ENCODE measurements at regions not wholly inside any gene's neighbourhood (a gene's known extent, or its start where the extent isn't known, plus 50 kb on each side); places are given as distances from the start of the nearest gene placed in this dataset.

- Histone ChIP-seq H3K27me3 (ENCODE audit: control insufficient read depth, insufficient read depth, low read length) (no peaks in the 10 kb centered on the region), H3K4me1 (ENCODE audit: control insufficient read depth, low read depth, low read length) (no peaks in the 10 kb centered on the region), H3K36me3 (ENCODE audit: control insufficient read depth, low read depth, low read length) (no peaks in the 10 kb centered on the region), H3K9ac (ENCODE audit: low read length) (no peak overlapping the region), H3K4me3 (ENCODE audit: low read length) (no peak overlapping the region), H3K27ac (ENCODE audit: low read length) (no peak overlapping the region), H3K9me3 (ENCODE audit: control insufficient read depth, low read depth, low read length) (no peaks in the 10 kb centered on the region)
Measured at GRCh38 chr10:131571865-131572264, 260.3 kb upstream of the TCERG1L start.

DNA sequence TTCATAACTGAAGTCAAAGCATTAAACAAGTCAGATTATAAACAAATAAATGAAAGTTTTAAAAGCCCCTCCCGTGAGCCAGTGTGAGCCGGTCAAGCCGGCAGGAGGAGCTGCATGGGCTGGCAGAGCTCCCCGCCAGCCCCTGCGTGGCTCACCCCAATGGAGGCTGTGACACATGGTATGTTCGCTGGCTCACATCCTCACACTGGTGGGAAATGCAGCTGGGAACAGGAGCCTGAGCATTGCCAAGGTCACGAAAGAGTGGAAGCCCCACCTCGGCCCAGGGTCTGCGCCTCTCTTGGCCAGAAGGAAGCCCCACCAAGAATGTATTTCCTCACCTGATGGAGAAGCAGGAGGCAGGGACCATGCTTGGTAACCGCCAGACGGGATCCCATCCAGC lies 261.7 kb upstream of the TCERG1L start:
- H3K9me3 ChIP-seq (ENCODE audit: control insufficient read depth, low read depth, low read length) = no peaks in the 10 kb centered on the region
- no peaks in the 10 kb centered on the region for H3K36me3 ChIP-seq (ENCODE audit: control insufficient read depth, low read depth, low read length)
- H3K9ac ChIP-seq (ENCODE audit: low read length) = no peak overlapping the region
- no peaks in the 10 kb centered on the region for H3K27me3 ChIP-seq (ENCODE audit: control insufficient read depth, insufficient read depth, low read length)
- H3K4me3 ChIP-seq (ENCODE audit: low read length) = no peak overlapping the region
- H3K4me1 ChIP-seq (ENCODE audit: control insufficient read depth, low read depth, low read length) = no peaks in the 10 kb centered on the region
- H3K27ac ChIP-seq (ENCODE audit: low read length) = no peak overlapping the region

- no peaks in the 10 kb centered on the region for H3K4me1 ChIP-seq (ENCODE audit: control insufficient read depth, low read depth, low read length)
- no peaks in the 10 kb centered on the region for H3K27me3 ChIP-seq (ENCODE audit: control insufficient read depth, insufficient read depth, low read length)
- no peaks in the 10 kb centered on the region for H3K9me3 ChIP-seq (ENCODE audit: control insufficient read depth, low read depth, low read length)
- no peak overlapping the region for H3K9ac ChIP-seq (ENCODE audit: low read length)
- no peak overlapping the region for H3K4me3 ChIP-seq (ENCODE audit: low read length)
- H3K27ac ChIP-seq (ENCODE audit: low read length) = no peak overlapping the region
- no peaks in the 10 kb centered on the region for H3K36me3 ChIP-seq (ENCODE audit: control insufficient read depth, low read depth, low read length)
Measured at GRCh38 chr10:131573707-131574106, 262.2 kb upstream of the TCERG1L start.

GRCh38 chr10:131574363-131574706 lies 262.8 kb upstream of the TCERG1L start:
- Histone ChIP-seq H3K9me3 (ENCODE audit: control insufficient read depth, low read depth, low read length) (no peaks in the 10 kb centered on the region), H3K4me1 (ENCODE audit: control insufficient read depth, low read depth, low read length) (no peaks in the 10 kb centered on the region), H3K27ac (ENCODE audit: low read length) (no peak overlapping the region), H3K27me3 (ENCODE audit: control insufficient read depth, insufficient read depth, low read length) (no peaks in the 10 kb centered on the region), H3K36me3 (ENCODE audit: control insufficient read depth, low read depth, low read length) (no peaks in the 10 kb centered on the region), H3K4me3 (ENCODE audit: low read length) (no peak overlapping the region), H3K9ac (ENCODE audit: low read length) (no peak overlapping the region)

DNA sequence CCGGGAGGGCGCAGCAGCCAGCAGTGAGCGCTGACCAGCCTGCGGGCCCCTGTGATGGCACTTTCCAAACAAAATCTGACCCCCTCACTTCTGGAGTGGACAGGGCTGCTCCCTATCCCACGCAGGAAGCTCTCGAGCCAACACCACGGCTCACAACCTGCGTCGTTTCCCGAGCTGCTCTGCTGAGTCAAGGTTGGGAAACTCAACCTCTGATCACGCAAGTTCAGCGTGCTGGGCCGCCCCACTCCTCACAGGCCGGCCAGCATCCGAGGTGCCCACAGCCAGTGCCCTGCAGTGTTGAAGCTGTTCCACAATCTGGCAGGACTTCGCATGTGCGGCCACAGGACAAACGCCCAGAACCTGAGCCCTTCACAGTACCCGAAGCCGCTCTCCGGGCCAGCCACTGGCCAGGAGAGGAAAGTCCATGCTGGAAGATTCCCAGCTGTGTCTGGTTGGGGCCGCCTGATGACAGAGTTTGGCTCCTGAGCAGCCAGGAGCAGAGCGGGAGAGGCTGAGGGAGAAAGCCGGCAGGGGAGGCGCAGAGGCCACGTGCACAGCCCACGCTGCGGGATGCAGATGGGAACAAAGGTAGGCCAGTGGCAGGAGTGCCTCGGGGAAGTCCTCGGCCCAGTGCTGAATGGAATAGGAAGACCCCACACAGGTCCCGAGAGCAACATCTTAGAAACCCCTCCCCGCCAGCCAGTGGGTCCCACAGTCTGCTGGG lies 263.3 kb upstream of the TCERG1L start:
- no peak overlapping the region for H3K9ac ChIP-seq (ENCODE audit: low read length)
- H3K36me3 ChIP-seq (ENCODE audit: control insufficient read depth, low read depth, low read length) = no peaks in the 10 kb centered on the region
- H3K27ac ChIP-seq (ENCODE audit: low read length) = no peak overlapping the region
- H3K4me1 ChIP-seq (ENCODE audit: control insufficient read depth, low read depth, low read length) = no peaks in the 10 kb centered on the region
- no peak overlapping the region for H3K4me3 ChIP-seq (ENCODE audit: low read length)
- no peaks in the 10 kb centered on the region for H3K9me3 ChIP-seq (ENCODE audit: control insufficient read depth, low read depth, low read length)
- no peaks in the 10 kb centered on the region for H3K27me3 ChIP-seq (ENCODE audit: control insufficient read depth, insufficient read depth, low read length)

- no peaks in the 10 kb centered on the region for H3K9me3 ChIP-seq (ENCODE audit: control insufficient read depth, low read depth, low read length)
- no peaks in the 10 kb centered on the region for H3K27me3 ChIP-seq (ENCODE audit: control insufficient read depth, insufficient read depth, low read length)
- H3K4me1 ChIP-seq (ENCODE audit: control insufficient read depth, low read depth, low read length) = no peaks in the 10 kb centered on the region
- no peak overlapping the region for H3K27ac ChIP-seq (ENCODE audit: low read length)
- H3K9ac ChIP-seq (ENCODE audit: low read length) = no peak overlapping the region
- no peaks in the 10 kb centered on the region for H3K36me3 ChIP-seq (ENCODE audit: control insufficient read depth, low read depth, low read length)
- no peak overlapping the region for H3K4me3 ChIP-seq (ENCODE audit: low read length)
Measured at GRCh38 chr10:131575877-131576276, 264.4 kb upstream of the TCERG1L start.

- Histone ChIP-seq H3K4me3 (ENCODE audit: low read length) (no peak overlapping the region), H3K9ac (ENCODE audit: low read length) (no peak overlapping the region), H3K36me3 (ENCODE audit: control insufficient read depth, low read depth, low read length) (no peaks in the 10 kb centered on the region), H3K9me3 (ENCODE audit: control insufficient read depth, low read depth, low read length) (no peaks in the 10 kb centered on the region), H3K27ac (ENCODE audit: low read length) (no peak overlapping the region), H3K4me1 (ENCODE audit: control insufficient read depth, low read depth, low read length) (no peaks in the 10 kb centered on the region), H3K27me3 (ENCODE audit: control insufficient read depth, insufficient read depth, low read length) (no peaks in the 10 kb centered on the region)
Measured at GRCh38 chr10:131576341-131577177, 265.0 kb upstream of the TCERG1L start.

GRCh38 chr10:131577178-131577555 lies 265.6 kb upstream of the TCERG1L start:
- H3K4me3 ChIP-seq (ENCODE audit: low read length) = no peak overlapping the region
- no peaks in the 10 kb centered on the region for H3K36me3 ChIP-seq (ENCODE audit: control insufficient read depth, low read depth, low read length)
- H3K9ac ChIP-seq (ENCODE audit: low read length) = no peak overlapping the region
- H3K27me3 ChIP-seq (ENCODE audit: control insufficient read depth, insufficient read depth, low read length) = no peaks in the 10 kb centered on the region
- no peak overlapping the region for H3K27ac ChIP-seq (ENCODE audit: low read length)
- H3K9me3 ChIP-seq (ENCODE audit: control insufficient read depth, low read depth, low read length) = no peaks in the 10 kb centered on the region
- no peaks in the 10 kb centered on the region for H3K4me1 ChIP-seq (ENCODE audit: control insufficient read depth, low read depth, low read length)

DNA sequence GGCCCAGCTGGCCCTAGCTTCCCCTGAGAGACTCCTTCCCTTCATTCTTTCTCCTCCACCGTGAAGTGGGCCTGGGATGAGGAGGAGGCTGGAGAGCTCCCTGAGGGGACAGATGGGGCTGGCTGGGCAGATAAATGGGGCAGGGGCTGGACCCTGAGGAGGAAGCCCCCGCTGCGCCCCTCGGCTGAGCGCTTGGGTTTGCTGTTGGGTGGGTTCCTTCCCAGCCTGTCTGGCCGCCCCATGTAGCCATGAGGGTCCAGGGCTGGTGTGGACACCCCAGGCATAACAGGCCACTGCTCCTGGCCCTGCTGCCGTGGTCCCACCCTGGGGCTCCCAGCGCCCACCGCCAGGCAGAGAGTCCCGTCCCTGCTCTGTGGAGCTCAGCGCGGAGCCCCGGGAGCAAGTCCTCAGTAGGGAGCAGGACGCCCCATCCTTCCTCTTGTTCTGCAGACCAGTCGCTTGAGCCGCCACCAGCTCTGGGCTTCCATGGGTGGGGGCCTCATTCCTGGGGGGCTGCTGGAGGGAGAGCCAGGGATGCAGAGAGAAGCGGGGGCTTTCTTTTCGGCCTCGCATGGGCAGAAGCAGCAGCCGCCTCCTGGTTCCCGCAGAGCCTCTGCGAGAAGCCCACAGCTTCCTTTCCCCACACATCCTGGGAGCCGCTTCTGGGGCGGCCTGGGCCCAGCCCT lies 266.4 kb upstream of the TCERG1L start:
- no peak overlapping the region for H3K4me3 ChIP-seq (ENCODE audit: low read length)
- no peaks in the 10 kb centered on the region for H3K27me3 ChIP-seq (ENCODE audit: control insufficient read depth, insufficient read depth, low read length)
- no peaks in the 10 kb centered on the region for H3K36me3 ChIP-seq (ENCODE audit: control insufficient read depth, low read depth, low read length)
- H3K27ac ChIP-seq (ENCODE audit: low read length) = no peak overlapping the region
- no peaks in the 10 kb centered on the region for H3K4me1 ChIP-seq (ENCODE audit: control insufficient read depth, low read depth, low read length)
- no peaks in the 10 kb centered on the region for H3K9me3 ChIP-seq (ENCODE audit: control insufficient read depth, low read depth, low read length)
- no peak overlapping the region for H3K9ac ChIP-seq (ENCODE audit: low read length)

GRCh38 chr10:131578472-131578970 lies 267.0 kb upstream of the TCERG1L start:
- no peaks in the 10 kb centered on the region for H3K9me3 ChIP-seq (ENCODE audit: control insufficient read depth, low read depth, low read length)
- H3K9ac ChIP-seq (ENCODE audit: low read length) = no peak overlapping the region
- H3K4me3 ChIP-seq (ENCODE audit: low read length) = no peak overlapping the region
- no peaks in the 10 kb centered on the region for H3K4me1 ChIP-seq (ENCODE audit: control insufficient read depth, low read depth, low read length)
- no peaks in the 10 kb centered on the region for H3K36me3 ChIP-seq (ENCODE audit: control insufficient read depth, low read depth, low read length)
- H3K27me3 ChIP-seq (ENCODE audit: control insufficient read depth, insufficient read depth, low read length) = no peaks in the 10 kb centered on the region
- H3K27ac ChIP-seq (ENCODE audit: low read length) = no peak overlapping the region

GRCh38 chr10:131579251-131580071 lies 267.9 kb upstream of the TCERG1L start:
- Histone ChIP-seq H3K4me1 (ENCODE audit: control insufficient read depth, low read depth, low read length) (no peaks in the 10 kb centered on the region), H3K4me3 (ENCODE audit: low read length) (no peak overlapping the region), H3K9me3 (ENCODE audit: control insufficient read depth, low read depth, low read length) (no peaks in the 10 kb centered on the region), H3K27ac (ENCODE audit: low read length) (no peak overlapping the region), H3K36me3 (ENCODE audit: control insufficient read depth, low read depth, low read length) (no peaks in the 10 kb centered on the region), H3K9ac (ENCODE audit: low read length) (no peak overlapping the region), H3K27me3 (ENCODE audit: control insufficient read depth, insufficient read depth, low read length) (no peaks in the 10 kb centered on the region)

Data from iPS-18a (cell line).